Activated T-cell treated with anti-CD3 and anti-CD28 coated beads, Interleukin-2, amount 50 U/mL, for 24 hours (primary cell): ENCODE measurements at regions not wholly inside any gene's neighbourhood (a gene's known extent, or its start where the extent isn't known, plus 50 kb on each side); places are given as distances from the start of the nearest gene placed in this dataset.

ENCODE experiments used
- DNase-seq: peaks from one replicate; pipeline ENCODE4 v3.0.0-alpha.2; 2020
- H3K27ac Mint-ChIP-seq: 2 replicates; pipeline ENCODE4 v1.8.0; 2020; ENCODE audit warnings: mild to moderate bottlenecking, mixed read lengths
- H3K27me3 Mint-ChIP-seq: 2 replicates; pipeline ENCODE4 v1.8.0; 2020; ENCODE audit warnings: mixed read lengths
- H3K36me3 Mint-ChIP-seq: 2 replicates; pipeline ENCODE4 v1.8.0; 2020; ENCODE audit warnings: low read depth, mixed read lengths
- H3K4me1 Mint-ChIP-seq: 2 replicates; pipeline ENCODE4 v1.8.0; 2020; ENCODE audit warnings: low read depth, mixed read lengths
- H3K4me3 Mint-ChIP-seq: 2 replicates; pipeline ENCODE4 v1.8.0; 2020; ENCODE audit warnings: mild to moderate bottlenecking, moderate library complexity, mixed read lengths
- H3K9me3 Mint-ChIP-seq: 2 replicates; pipeline ENCODE4 v1.8.0; 2020; ENCODE audit warnings: mixed read lengths

DNA sequence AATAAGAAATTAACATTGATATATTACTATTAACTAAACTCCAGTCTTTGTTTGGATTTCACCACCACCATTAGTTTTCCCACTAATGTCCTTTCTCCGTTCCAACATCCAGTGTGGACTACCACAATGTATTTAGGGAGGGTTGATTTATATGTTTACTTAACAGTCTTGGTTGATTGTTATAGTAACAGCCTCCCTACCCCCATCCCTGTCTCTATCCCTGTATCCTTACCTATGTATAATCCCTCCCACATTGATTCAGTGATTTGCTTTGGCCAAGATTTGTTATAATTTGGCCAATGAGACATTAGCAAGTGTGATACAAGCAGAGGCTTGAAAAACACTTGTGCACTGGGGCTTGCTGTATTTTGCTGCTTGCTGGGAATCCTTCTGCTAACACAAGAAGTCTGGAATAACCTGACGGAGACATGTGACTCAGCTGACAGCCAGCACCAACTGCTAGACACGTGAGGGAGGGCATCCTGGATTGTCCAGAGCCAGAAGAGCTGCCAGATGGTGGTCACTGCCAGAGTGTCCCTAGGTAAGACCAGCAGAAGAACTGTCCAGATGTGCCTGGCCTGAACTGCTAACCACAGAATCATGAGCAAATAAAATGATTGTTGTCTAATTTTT lies 51.2 kb upstream of the TCF7 start:
- H3K9me3 Mint-ChIP-seq, result no peaks in the 10 kb centered on the region
- no peaks in the 10 kb centered on the region for H3K36me3 Mint-ChIP-seq
- H3K27me3 Mint-ChIP-seq, result no peaks in the 10 kb centered on the region
- no peak overlapping the region for H3K27ac Mint-ChIP-seq
- no peak overlapping the region for H3K4me3 Mint-ChIP-seq
- H3K4me1 Mint-ChIP-seq, result peaks cover 24% of the 10 kb centered on the region
- peak; percentile 26 for DNase-seq

DNA sequence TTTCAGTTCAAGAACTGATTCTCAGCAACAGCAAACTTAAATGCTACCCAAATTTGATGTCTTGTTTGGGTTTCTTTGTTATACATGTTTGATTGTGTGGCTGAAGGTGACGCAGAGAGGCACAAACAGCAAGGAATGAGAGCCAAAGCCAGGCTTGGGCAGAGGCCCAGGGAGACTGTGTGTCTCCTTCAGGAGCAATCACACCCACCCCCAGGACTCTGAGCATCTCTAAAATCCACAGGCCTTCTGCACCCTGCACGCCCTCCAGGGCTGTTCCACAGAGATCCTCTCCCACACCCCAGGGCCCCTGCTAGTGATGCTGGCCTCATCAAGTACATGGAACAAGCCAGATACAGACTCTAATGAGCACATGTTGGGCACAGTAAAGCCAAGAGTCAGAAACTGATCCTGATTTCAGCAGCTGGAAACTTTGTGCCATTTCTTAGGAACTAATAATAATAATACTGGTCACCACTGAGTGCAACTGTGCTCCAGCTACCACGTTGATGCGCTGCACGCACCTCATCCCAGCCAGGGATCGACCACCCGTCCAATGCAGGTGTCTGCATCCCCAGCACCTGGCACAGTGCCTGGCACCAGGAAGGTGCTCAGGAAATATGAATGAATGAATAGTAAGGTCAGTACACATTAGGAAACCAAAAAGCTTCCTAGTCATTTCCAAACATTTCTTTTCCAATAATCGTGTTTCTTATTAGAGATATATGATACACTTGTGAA lies 54.6 kb upstream of the TCF7 start:
- Mint-ChIP-seq H3K9me3 (no peaks in the 10 kb centered on the region), H3K4me3 (no peak overlapping the region), H3K36me3 (no peaks in the 10 kb centered on the region), H3K27ac (no peak overlapping the region), H3K27me3 (no peaks in the 10 kb centered on the region), H3K4me1 (peaks cover 20% of the 10 kb centered on the region)
- peak; percentile 22 for DNase-seq

DNA sequence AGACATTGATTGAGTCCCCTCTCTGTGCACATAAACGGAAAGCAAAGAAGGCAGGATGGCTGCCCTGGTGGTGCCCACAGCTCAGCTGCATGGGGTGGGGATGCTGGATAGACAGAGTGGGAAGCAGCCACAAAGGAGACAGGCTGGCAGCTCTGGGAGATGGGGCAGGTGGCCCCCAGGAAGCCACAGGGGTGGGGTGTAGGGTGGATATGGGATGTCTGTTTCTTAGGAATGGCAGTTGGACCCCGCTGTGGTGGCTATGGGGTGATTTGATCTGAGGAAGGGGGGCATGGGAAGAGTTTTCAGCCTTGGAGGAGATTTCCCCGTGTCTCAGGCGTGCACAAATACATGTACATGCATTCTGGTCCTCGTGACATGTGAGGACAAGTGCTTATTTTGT lies 50.2 kb upstream of the VDAC1 start:
- no peaks in the 10 kb centered on the region for H3K9me3 Mint-ChIP-seq
- no peak overlapping the region for H3K27ac Mint-ChIP-seq

More for the DNA sequence above, 50.2 kb upstream of the VDAC1 start:
- peaks cover 64% of the 10 kb centered on the region for H3K4me1 Mint-ChIP-seq
- H3K36me3 Mint-ChIP-seq, result no peaks in the 10 kb centered on the region
- H3K4me3 Mint-ChIP-seq, result no peak overlapping the region
- DNase-seq, result peak; percentile 23
- H3K27me3 Mint-ChIP-seq, result no peaks in the 10 kb centered on the region
